Retinal pigment epithelial cell (primary cell): ENCODE measurements at regions not wholly inside any gene's neighbourhood (a gene's known extent, or its start where the extent isn't known, plus 50 kb on each side); places are given as distances from the start of the nearest gene placed in this dataset.

Source experiments
- DNase-seq: peaks from one replicate; pipeline ENCODE4 v3.0.0-alpha.2; 2010; ENCODE audit warnings: low read depth
- H3K4me3 ChIP-seq: 2 replicates; pipeline ENCODE4 v1.5.1; 2011; ENCODE audit warnings: mild to moderate bottlenecking, low read length, control low read depth, moderate library complexity
- TF ChIP-seq, protein P1 (sequence below): conservative IDR thresholded peaks from 2 replicates; pipeline ENCODE4 v1.5.1; 2011; ENCODE audit warnings: low read depth, low read length, control low read depth, inconsistent platforms

DNA sequence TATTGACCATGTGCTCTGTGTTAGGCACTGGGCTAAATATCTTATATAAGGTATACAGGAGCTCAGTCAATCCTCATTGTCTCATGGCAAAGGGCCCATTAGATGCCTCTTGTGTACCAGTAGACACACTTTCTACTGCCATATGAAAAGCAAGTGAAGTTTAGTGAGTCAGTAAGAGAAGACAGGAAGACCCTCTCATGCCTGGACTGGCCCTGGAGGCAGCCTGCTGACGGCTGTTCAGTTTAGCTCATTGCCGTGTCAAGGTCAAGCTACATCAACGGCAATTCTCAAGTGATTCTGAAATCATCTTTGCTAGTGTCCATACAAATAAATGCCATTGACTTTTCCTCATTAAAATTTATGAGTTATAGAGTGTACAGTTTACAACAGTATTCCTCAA lies 237.9 kb downstream of the IRX1 start:
- H3K4me3 ChIP-seq, result no peak overlapping the region
- TF ChIP-seq, protein P1, sequence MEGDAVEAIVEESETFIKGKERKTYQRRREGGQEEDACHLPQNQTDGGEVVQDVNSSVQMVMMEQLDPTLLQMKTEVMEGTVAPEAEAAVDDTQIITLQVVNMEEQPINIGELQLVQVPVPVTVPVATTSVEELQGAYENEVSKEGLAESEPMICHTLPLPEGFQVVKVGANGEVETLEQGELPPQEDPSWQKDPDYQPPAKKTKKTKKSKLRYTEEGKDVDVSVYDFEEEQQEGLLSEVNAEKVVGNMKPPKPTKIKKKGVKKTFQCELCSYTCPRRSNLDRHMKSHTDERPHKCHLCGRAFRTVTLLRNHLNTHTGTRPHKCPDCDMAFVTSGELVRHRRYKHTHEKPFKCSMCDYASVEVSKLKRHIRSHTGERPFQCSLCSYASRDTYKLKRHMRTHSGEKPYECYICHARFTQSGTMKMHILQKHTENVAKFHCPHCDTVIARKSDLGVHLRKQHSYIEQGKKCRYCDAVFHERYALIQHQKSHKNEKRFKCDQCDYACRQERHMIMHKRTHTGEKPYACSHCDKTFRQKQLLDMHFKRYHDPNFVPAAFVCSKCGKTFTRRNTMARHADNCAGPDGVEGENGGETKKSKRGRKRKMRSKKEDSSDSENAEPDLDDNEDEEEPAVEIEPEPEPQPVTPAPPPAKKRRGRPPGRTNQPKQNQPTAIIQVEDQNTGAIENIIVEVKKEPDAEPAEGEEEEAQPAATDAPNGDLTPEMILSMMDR, result no peak
- DNase-seq, result no peak

DNA sequence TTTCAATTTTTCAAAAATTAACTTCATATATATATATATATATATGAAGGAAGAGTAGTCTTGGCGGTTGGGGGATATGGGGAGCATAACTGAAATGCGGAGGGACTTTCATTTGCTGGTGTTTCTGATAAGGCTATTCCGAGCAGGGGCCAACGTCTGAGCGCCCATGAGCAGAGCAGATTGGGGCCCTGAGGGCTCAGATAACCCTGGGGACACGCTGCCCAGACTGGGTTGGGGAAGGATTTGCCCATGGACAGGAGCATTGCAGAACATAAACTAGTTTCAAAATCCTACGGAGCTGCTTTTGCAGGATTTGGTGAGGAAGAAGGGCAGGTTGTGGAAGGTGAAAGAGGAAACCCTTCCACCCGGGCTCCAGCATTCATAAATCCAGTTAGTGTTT lies 240.2 kb downstream of the IRX1 start:
- no peak for DNase-seq
- TF ChIP-seq, protein P1, result no peak
- H3K4me3 ChIP-seq, result no peak overlapping the region

- DNase-seq, result no peak
- H3K4me3 ChIP-seq, result no peak overlapping the region
Measured at GRCh38 chr5:3836528-3836927, 240.9 kb downstream of the IRX1 start.

GRCh38 chr5:3837506-3837905 lies 241.9 kb downstream of the IRX1 start:
- TF ChIP-seq, protein P1, result no peak
- no peak for DNase-seq

More at GRCh38 chr5:3836528-3836927, 240.9 kb downstream of the IRX1 start:
- TF ChIP-seq, protein P1, result no peak

DNA sequence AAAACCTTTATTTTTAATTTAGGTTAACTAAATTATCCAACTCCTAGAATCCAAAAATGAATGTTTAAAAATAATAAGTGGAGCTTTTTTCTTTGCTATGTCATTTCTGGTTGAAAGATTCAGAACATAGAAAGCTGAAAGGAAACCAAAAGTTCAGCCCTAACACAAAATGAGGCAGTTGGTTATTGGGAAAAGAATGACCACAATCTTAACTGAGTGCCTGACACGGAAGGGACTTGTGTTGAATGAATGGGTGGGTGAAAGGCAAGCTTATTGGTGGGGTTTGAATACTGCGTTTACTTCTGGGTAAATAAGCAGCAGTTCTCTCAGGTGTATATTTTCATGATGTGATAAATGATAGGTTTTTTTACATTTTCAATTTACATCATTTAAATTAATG lies 243.5 kb downstream of the IRX1 start:
- H3K4me3 ChIP-seq, result no peak overlapping the region
- TF ChIP-seq, protein P1, result no peak
- DNase-seq, result no peak

More at GRCh38 chr5:3837506-3837905, 241.9 kb downstream of the IRX1 start:
- H3K4me3 ChIP-seq, result no peak overlapping the region

DNA sequence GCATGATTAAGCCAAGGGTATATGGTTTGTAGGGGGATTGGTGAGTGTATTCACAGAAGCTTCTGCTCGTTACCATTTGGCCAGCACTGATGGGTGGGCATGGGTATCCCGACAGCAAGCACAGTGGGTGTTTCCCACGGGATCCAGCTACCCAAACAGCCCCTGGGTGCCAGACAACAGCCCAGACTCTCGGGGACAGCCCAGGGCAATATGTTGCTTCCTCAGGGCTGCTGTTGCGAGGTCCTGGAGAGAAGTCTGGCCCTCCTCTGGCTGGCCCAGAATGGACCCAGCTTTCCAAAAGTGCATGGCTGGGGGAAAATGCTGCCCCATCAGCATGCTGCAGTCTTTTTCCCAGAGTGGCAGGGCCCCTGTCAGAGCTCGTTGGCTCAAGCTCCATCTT lies 247.0 kb downstream of the IRX1 start:
- TF ChIP-seq, protein P1, result no peak
- DNase-seq, result no peak
- no peak overlapping the region for H3K4me3 ChIP-seq

DNA sequence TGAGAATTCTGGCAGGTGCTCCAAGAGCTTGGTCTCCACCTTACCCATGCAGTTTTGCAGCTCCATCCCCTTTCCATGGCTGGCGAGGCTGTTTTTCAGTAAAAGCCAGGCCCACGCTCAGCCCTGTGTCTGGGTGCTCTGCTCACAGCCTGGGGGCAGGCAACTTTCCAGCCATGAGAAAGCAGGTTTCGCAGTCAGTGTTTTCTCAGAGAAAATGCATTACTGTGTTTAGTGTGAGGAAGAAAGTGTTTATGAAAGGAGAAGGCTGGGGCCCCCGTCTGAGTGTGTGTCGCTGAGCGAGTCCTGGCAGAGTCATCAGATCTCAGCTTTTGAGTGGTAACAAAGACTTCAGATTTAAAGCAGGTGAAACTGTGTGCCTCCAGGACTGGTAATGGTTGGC lies 248.1 kb downstream of the IRX1 start:
- DNase-seq, result no peak
- H3K4me3 ChIP-seq, result no peak overlapping the region
- TF ChIP-seq, protein P1, result no peak
